Ascending aorta (tissue), 2 donors: ENCODE measurements at regions not wholly inside any gene's neighbourhood (a gene's known extent, or its start where the extent isn't known, plus 50 kb on each side); places are given as distances from the start of the nearest gene placed in this dataset.

Source experiments
- DNase-seq, 2 donors: peaks; one replicate each; pipeline ENCODE4 v3.0.0-alpha.2; 2019; ENCODE audit warnings: low spot score in 2 of 2
- H3K27ac ChIP-seq, 2 donors: fragments of 200-600 bp; sonication (generic); one replicate each; pipeline ENCODE4 v1.5.1; 2016 to 2017; ENCODE audit warnings: mild to moderate bottlenecking in 1 of 2
- H3K27me3 ChIP-seq: fragments of 200-600 bp; sonication (generic); one replicate; pipeline ENCODE4 v1.5.1; 2017
- H3K36me3 ChIP-seq, 2 donors: fragments of 200-600 bp; sonication (generic); one replicate each; pipeline ENCODE4 v1.5.1; 2016
- H3K4me1 ChIP-seq, 2 donors: fragments of 200-600 bp; sonication (generic); one replicate each; pipeline ENCODE4 v1.5.1; 2016 to 2017; ENCODE audit warnings: mild to moderate bottlenecking in 1 of 2
- H3K4me3 ChIP-seq, 2 donors: fragments of 200-600 bp; sonication (generic); one replicate each; pipeline ENCODE4 v1.5.1; 2016 to 2017; ENCODE audit warnings: mild to moderate bottlenecking in 1 of 2
- H3K9me3 ChIP-seq, 2 donors: fragments of 200-600 bp; sonication (generic); one replicate each; pipeline ENCODE4 v1.5.1; 2016
- intact Hi-C: fragments of 100-400 bp; cut with DNase I; formaldehyde crosslinking; loops from one replicate; pipeline ENCODE4 v1.15.1; 2023
- TF ChIP-seq, protein P1 (sequence below), 3 experiments: fragments of 200-600 bp in 2 of 3; fragments of 450-650 bp in 1 of 3; sonication (generic) in 2 of 3; IDR thresholded peaks; one replicate each; pipeline ENCODE4 v1.5.1; 2016 to 2019; ENCODE audit warnings: antibody characterized with exemption in 3 of 3, mild to moderate bottlenecking in 1 of 3, moderate library complexity in 1 of 3

DNA sequence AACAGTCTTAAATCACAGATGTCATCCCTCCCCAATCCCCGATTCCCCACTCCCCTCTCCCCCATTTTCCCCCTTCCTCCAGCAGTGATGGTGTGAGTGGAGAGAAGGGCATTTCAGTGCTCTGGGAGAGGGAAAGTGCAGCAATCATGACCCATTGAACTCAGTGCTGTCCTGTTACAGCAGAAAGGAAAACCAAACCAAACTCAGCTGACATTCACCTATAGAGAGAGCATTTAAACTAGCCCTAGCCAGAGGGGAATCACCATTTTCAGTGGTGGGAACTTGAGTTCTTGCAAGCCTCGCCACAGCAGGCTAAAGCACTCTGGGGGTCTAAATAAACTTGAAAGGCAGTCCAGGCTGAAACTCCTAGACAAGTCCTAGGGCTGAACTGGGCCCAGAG lies 129.9 kb upstream of the COL21A1 start:
- no peak for DNase-seq
- intact Hi-C loops, result loop anchor here (10.0 kb wide), 2 partner anchors 162 to 878 kb away; no protein-coding TSS in a partner anchor
- Histone ChIP-seq H3K27ac (no peak overlapping the region), H3K36me3 (no peaks in the 10 kb centered on the region), H3K4me1 (peaks cover 0 to 32% of the 10 kb centered on the region in 2 donors), H3K9me3 (no peaks in the 10 kb centered on the region), H3K27me3 (no peaks in the 10 kb centered on the region), H3K4me3 (no peak overlapping the region)
- TF ChIP-seq, protein P1, sequence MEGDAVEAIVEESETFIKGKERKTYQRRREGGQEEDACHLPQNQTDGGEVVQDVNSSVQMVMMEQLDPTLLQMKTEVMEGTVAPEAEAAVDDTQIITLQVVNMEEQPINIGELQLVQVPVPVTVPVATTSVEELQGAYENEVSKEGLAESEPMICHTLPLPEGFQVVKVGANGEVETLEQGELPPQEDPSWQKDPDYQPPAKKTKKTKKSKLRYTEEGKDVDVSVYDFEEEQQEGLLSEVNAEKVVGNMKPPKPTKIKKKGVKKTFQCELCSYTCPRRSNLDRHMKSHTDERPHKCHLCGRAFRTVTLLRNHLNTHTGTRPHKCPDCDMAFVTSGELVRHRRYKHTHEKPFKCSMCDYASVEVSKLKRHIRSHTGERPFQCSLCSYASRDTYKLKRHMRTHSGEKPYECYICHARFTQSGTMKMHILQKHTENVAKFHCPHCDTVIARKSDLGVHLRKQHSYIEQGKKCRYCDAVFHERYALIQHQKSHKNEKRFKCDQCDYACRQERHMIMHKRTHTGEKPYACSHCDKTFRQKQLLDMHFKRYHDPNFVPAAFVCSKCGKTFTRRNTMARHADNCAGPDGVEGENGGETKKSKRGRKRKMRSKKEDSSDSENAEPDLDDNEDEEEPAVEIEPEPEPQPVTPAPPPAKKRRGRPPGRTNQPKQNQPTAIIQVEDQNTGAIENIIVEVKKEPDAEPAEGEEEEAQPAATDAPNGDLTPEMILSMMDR (IDR thresholded peaks at IDR 0.05), result no peak

DNA sequence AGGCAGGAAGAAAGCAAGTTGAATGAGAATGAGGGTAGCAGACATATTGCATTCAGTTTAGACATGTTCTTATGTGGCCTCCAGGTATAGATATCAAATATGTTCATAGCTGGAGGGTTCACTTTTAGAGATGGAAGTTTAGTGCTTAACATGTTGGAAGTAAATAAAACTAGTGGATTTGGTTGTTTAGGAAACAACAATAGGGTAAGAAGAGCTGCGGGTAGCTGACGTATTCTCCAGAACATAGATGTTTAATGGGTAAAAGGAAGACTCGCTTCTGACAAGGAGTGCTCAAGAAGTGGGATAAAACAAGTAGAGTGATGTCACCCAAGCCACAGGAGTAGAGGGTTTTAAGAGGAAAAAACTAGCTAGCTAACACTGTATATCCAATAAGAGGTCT lies 128.4 kb upstream of the COL21A1 start:
- no peaks in the 10 kb centered on the region for H3K27me3 ChIP-seq
- H3K9me3 ChIP-seq, result no peaks in the 10 kb centered on the region
- intact Hi-C loops, result loop anchor here (10.0 kb wide), 2 partner anchors 161 to 879 kb away; no protein-coding TSS in a partner anchor
- TF ChIP-seq, protein P1 (IDR thresholded peaks at IDR 0.05), result no peak
- H3K4me3 ChIP-seq, result no peak overlapping the region
- H3K4me1 ChIP-seq, result peaks cover 6 to 47% of the 10 kb centered on the region in 2 donors
- no peaks in the 10 kb centered on the region for H3K36me3 ChIP-seq
- peak overlapping the region; percentile 83 to 93 for H3K27ac ChIP-seq
- no peak for DNase-seq

DNA sequence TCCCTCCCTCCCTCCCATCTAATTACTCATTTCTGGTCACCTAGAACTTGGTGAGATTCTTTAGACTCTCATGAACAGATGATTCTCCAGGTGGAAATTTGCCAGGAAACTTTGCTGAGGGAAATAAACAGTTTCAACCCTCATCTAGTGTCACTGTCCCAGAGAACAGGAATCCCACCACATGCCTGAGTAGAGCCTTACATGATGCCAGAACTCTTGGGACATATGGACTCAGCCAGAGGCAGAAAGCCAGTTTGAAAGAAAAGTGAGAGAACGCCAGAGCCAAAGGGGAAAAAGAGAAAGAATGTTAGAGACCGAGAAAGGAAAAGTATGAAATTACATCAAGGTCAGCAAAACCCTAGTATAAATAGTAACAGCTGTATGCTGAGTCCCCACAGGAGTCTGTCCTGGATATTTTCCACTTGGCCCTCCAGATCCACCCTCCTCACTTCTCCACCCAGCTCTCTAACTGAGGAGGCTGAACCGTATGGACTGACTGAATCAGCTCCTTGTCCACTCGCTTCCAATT lies 127.5 kb upstream of the COL21A1 start:
- Histone ChIP-seq H3K36me3 (no peaks in the 10 kb centered on the region), H3K27me3 (no peaks in the 10 kb centered on the region), H3K4me1 (peaks cover 6 to 50% of the 10 kb centered on the region in 2 donors), H3K9me3 (no peaks in the 10 kb centered on the region), H3K4me3 (peak overlapping the region in 1 of 2 donors; percentile 31), H3K27ac (peak overlapping the region; percentile 83 to 93)
- intact Hi-C loops, result loop anchor here (5.0 to 10.0 kb wide), 6 partner anchors 77 to 942 kb away; partner anchors contain the start of gene PRIM2
- peak in 1 of 2 donors; percentile 81 for DNase-seq
- TF ChIP-seq, protein P1 (IDR thresholded peaks at IDR 0.05), result no peak

DNA sequence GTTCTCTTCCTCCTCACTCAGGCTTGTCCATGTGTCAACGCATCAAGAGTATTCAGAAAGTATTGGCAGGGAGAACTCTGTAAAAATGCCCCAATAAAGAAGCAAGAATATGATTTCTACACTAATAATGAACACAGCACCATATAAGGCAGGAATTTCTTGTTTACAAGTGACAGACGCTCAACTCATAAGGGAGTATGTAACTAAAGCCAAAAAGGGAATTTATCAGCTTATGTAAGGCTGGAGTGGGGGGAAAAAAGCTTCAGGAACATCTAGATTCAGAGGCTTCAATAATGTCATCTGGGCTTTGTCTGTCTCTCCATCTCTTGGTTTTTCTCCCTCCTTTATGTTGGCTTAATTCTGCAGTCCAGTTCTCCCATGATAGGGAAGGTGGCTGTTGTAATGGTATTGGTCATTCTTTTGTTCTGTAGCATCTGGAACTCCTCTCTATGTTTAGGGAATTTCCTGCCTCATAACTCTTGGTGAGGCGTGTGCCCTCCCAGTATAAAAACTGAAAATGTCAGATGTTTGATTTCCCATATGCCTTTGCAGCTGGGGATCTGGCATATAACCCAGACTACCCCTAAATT lies 125.1 kb upstream of the COL21A1 start:
- no peak for DNase-seq
- Histone ChIP-seq H3K4me3 (no peak overlapping the region), H3K9me3 (no peaks in the 10 kb centered on the region), H3K27me3 (no peaks in the 10 kb centered on the region), H3K27ac (peak overlapping the region; percentile 83 to 93), H3K4me1 (peaks cover 6 to 52% of the 10 kb centered on the region in 2 donors), H3K36me3 (no peaks in the 10 kb centered on the region)
- TF ChIP-seq, protein P1 (IDR thresholded peaks at IDR 0.05), result no peak
- intact Hi-C loops, result loop anchor here (5.0 to 10.0 kb wide), 6 partner anchors 80 to 945 kb away; partner anchors contain the start of gene PRIM2

DNA sequence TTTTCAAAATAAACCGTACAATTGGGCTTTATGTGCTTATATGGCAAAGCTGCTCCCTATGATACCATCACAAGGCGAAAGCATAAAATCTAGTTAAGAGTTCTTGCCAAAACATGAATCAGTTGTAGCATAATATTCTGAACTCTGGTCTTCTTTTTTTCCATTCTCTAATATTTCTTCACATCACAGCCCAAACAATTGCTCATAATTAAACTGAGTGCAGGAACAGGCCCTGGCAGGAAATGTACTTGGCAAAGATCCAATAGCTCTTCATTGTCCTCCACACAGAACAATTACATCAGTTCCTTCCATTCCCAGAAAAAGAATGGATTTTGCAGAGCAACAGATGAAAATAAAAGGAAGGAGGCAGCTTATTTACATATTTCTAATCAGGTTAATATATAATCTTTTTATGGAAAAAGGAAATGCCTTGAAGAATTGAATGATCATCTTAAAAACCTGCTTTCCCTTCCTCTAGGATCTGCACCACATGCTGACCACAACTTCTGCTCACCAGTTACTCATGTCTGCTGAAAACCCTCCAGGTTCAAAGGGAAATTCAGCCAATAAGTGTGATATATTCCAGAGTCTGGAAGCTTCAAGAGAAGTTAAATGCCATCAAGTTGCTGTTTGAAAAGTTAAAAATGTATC lies 123.3 kb upstream of the COL21A1 start:
- Histone ChIP-seq H3K27ac (peak overlapping the region; percentile 83 to 93), H3K4me3 (peak overlapping the region in 1 of 2 donors; percentile 51), H3K36me3 (no peaks in the 10 kb centered on the region), H3K9me3 (no peaks in the 10 kb centered on the region), H3K27me3 (no peaks in the 10 kb centered on the region), H3K4me1 (peaks cover 6 to 58% of the 10 kb centered on the region in 2 donors)
- peak in 1 of 2 donors; percentile 84 for DNase-seq
- intact Hi-C loops, result loop anchor here (2.0 to 10.0 kb wide), 7 partner anchors 82 to 947 kb away; partner anchors contain the start of gene PRIM2
- TF ChIP-seq, protein P1 (IDR thresholded peaks at IDR 0.05), result no peak
